ENCODE measurements at regions not wholly inside any gene's neighbourhood (a gene's known extent, or its start where the extent isn't known, plus 50 kb on each side); places are given as distances from the start of the nearest gene placed in this dataset.

DNA sequence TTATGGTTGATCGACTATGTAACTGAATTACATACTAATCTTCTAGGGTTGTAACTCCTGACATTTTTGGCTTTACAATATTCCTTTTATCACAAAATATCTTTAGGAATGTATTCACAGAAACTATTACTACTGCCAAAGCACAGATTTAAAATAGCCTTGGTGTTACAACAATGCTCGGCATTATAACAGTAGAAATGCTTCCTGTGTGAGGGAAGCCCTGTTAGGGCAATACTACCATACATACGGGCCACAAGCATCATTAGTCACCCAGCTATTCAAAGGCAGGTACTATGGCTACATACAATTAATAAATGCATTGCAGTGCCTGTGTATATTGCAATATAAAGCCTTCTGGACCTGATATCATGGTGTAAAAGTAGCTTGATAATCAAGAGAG, 517.8 kb downstream of the C12orf50 start:
- TF ChIP-seq CTCF (conservative IDR thresholded peaks at IDR 0.05; ENCODE audit: low read depth, low read length) = no peak

DNA sequence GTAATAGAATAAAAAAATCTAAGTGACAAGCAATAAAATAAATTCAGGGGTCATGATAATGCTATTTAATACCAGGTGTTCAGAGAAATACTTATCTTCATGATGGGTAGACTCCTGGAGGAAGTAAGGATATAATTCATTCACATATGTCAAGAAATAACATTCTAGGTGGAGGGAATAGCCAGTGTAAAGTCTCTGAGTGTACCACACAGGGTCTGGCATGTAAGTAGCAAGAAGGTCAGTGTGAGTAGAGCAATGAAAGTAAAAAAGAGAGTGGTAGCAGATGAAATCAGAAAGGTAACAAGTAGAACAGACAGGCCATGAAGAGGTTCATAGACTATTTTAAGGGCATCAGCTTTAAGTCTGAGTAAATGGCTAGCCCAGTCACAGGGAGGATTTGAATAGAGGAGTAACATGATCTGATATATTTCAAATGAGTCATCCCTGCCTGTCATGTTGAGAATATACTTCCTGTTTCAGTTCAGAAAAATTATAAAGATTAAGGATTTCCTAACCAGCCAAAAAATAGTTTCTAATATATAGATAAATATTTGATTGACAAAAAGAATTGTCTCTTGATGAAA, 519.9 kb downstream of the C12orf50 start:
- no peaks in the 10 kb centered on the region for H4K20me1 ChIP-seq (ENCODE audit: insufficient read depth)
- no peak overlapping the region for H3K27ac ChIP-seq
- H3K4me1 ChIP-seq (ENCODE audit: low read depth, poor library complexity, severe bottlenecking) = peaks cover 10% of the 10 kb centered on the region
- TF ChIP-seq CTCF (conservative IDR thresholded peaks at IDR 0.05; ENCODE audit: low read depth, low read length) = no peak
- H3K9ac ChIP-seq = no peak overlapping the region
- H2AFZ ChIP-seq (ENCODE audit: low read depth) = peak overlapping the region; percentile 10; the same call in 1 of the 2 replicates
- no peak overlapping the region for H3K4me3 ChIP-seq (IDR thresholded peaks at IDR 0.05; ENCODE audit: insufficient read depth, low read depth, low read length)
- H3K79me2 ChIP-seq (ENCODE audit: insufficient read depth, low read depth) = no peaks in the 10 kb centered on the region
- H3K27me3 ChIP-seq (ENCODE audit: insufficient read depth, low read depth) = no peaks in the 10 kb centered on the region
- H3K4me2 ChIP-seq = no peak overlapping the region
- H3K36me3 ChIP-seq (ENCODE audit: insufficient read depth) = no peaks in the 10 kb centered on the region

More for the DNA sequence above, 517.8 kb downstream of the C12orf50 start:
- H3K79me2 ChIP-seq (ENCODE audit: insufficient read depth, low read depth) = no peaks in the 10 kb centered on the region
- H2AFZ ChIP-seq (ENCODE audit: low read depth) = no peak overlapping the region
- no peak overlapping the region for H3K27ac ChIP-seq
- no peak overlapping the region for H3K4me2 ChIP-seq
- no peaks in the 10 kb centered on the region for H4K20me1 ChIP-seq (ENCODE audit: insufficient read depth)
- H3K4me3 ChIP-seq (IDR thresholded peaks at IDR 0.05; ENCODE audit: insufficient read depth, low read depth, low read length) = no peak overlapping the region
- no peaks in the 10 kb centered on the region for H3K36me3 ChIP-seq (ENCODE audit: insufficient read depth)
- peaks cover 10% of the 10 kb centered on the region for H3K4me1 ChIP-seq (ENCODE audit: low read depth, poor library complexity, severe bottlenecking)
- H3K9ac ChIP-seq = no peak overlapping the region
- no peaks in the 10 kb centered on the region for H3K27me3 ChIP-seq (ENCODE audit: insufficient read depth, low read depth)

DNA sequence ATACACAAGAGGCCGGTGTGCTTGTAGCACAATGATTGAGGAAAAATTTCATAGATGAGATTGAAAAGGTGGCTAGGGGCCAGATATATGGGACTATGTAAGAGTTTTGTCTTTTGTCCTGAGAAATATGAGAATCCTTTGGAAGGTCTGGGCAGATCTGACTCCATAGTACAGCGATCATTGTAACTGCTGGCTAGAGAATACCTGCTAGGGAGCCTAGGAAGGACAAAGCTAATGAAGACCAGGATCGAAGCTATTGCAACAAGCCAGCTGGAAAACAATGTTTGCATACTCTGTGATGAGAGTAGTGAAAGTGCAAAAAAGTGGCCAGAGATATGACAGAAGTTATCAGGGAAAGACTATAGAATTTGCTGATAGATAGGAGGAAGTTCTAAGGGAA, 537.6 kb downstream of the C12orf50 start:
- Histone ChIP-seq H4K20me1 (ENCODE audit: insufficient read depth) (no peaks in the 10 kb centered on the region), H3K4me2 (no peak overlapping the region), H3K79me2 (ENCODE audit: insufficient read depth, low read depth) (no peaks in the 10 kb centered on the region), H3K4me1 (ENCODE audit: low read depth, poor library complexity, severe bottlenecking) (no peaks in the 10 kb centered on the region), H3K36me3 (ENCODE audit: insufficient read depth) (no peaks in the 10 kb centered on the region), H2AFZ (ENCODE audit: low read depth) (no peak overlapping the region), H3K4me3 (IDR thresholded peaks at IDR 0.05; ENCODE audit: insufficient read depth, low read depth, low read length) (no peak overlapping the region), H3K9ac (no peak overlapping the region), H3K27me3 (ENCODE audit: insufficient read depth, low read depth) (no peaks in the 10 kb centered on the region), H3K27ac (no peak overlapping the region)
- no peak for TF ChIP-seq CTCF (conservative IDR thresholded peaks at IDR 0.05; ENCODE audit: low read depth, low read length)

- H3K27ac ChIP-seq = no peak overlapping the region
- H3K27me3 ChIP-seq (ENCODE audit: insufficient read depth, low read depth) = no peaks in the 10 kb centered on the region
- H3K36me3 ChIP-seq (ENCODE audit: insufficient read depth) = no peaks in the 10 kb centered on the region
- no peaks in the 10 kb centered on the region for H3K79me2 ChIP-seq (ENCODE audit: insufficient read depth, low read depth)
- no peak overlapping the region for H3K4me2 ChIP-seq
- no peak for TF ChIP-seq CTCF (conservative IDR thresholded peaks at IDR 0.05; ENCODE audit: low read depth, low read length)
- no peak overlapping the region for H3K4me3 ChIP-seq (IDR thresholded peaks at IDR 0.05; ENCODE audit: insufficient read depth, low read depth, low read length)
- no peaks in the 10 kb centered on the region for H3K4me1 ChIP-seq (ENCODE audit: low read depth, poor library complexity, severe bottlenecking)
- H4K20me1 ChIP-seq (ENCODE audit: insufficient read depth) = no peaks in the 10 kb centered on the region
- no peak overlapping the region for H3K9ac ChIP-seq
- H2AFZ ChIP-seq (ENCODE audit: low read depth) = no peak overlapping the region
These were observed 538.1 kb downstream of the C12orf50 start for GRCh38 chr12:87491089-87491488.

Data from KMS-11 (cell line).